ENCODE measurements at regions not wholly inside any gene's neighbourhood (a gene's known extent, or its start where the extent isn't known, plus 50 kb on each side); places are given as distances from the start of the nearest gene placed in this dataset.

DNA sequence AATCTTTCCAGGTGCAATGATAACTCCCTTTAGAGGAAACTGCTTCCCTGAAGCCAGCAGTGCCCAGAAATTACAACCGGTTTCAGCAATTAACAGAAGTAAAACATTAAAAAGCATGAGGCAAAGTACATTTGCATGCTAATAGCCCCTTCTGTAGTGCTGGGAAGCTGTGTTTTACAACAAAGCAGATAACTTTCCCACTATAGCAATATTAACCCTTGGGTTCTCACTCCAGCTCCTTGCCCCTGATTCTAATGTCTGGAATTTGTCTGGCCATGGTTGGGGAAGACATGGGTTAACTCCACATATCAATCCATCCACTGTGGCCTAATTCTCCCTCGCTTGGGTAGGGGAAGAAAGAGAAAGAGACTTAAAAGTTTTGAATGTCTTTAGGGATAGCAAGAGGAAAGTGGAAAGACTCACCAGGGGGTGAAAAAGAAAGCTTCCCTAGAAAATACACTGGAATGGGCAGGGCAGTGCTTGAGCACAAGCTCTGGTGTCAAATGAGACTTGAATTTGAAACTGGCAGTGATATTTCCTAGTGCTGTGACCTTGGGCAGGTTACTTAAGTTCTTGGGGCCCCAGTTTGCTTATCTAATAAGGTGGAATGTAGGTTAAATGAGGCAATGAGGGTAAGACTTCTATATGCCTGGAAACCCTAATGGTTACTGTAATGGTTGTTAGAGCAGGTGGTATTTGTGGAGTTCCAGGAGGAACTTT is 102.0 kb downstream of the SOX9 start:
- peaks cover 4% of the 10 kb centered on the region for H3K9me3 Mint-ChIP-seq
- no peak for ATAC-seq (ENCODE audit: low read depth)
- no peak for DNase-seq
- H3K27ac Mint-ChIP-seq = no peak overlapping the region
- no peaks in the 10 kb centered on the region for H3K4me1 Mint-ChIP-seq
- POLR2A ChIA-PET = no interaction called here
- H3K4me3 Mint-ChIP-seq = no peak overlapping the region
- no peaks in the 10 kb centered on the region for H3K36me3 Mint-ChIP-seq
- H3K27me3 Mint-ChIP-seq = peaks cover 25% of the 10 kb centered on the region

DNA sequence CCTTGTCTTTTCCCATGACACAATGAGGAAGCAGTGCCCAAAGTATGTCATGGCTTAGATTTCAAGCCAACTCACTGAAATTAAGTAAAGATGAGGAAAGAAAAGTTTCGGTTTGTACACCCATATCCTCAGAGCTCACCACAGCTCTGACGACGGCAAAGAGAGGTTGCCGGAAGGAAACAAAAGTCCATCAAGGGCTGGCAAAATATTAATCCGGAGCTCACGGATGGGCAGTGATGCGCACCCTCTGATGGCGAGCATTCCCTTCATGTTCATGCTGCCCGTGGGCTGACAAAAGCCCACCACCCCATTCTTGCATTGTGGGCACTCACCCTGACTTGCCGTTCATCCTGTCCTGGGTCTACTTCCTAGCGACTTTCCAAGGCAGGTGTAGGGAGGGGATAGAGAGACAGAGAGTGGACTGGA is 103.1 kb downstream of the SOX9 start:
- POLR2A ChIA-PET = no interaction called here
- H3K27me3 Mint-ChIP-seq = peaks cover 19% of the 10 kb centered on the region
- no peak for ATAC-seq (ENCODE audit: low read depth)
- no peak overlapping the region for H3K27ac Mint-ChIP-seq
- peaks cover 3% of the 10 kb centered on the region for H3K9me3 Mint-ChIP-seq
- H3K4me3 Mint-ChIP-seq = no peak overlapping the region
- no peak for DNase-seq
- no peaks in the 10 kb centered on the region for H3K4me1 Mint-ChIP-seq
- H3K36me3 Mint-ChIP-seq = no peaks in the 10 kb centered on the region

DNA sequence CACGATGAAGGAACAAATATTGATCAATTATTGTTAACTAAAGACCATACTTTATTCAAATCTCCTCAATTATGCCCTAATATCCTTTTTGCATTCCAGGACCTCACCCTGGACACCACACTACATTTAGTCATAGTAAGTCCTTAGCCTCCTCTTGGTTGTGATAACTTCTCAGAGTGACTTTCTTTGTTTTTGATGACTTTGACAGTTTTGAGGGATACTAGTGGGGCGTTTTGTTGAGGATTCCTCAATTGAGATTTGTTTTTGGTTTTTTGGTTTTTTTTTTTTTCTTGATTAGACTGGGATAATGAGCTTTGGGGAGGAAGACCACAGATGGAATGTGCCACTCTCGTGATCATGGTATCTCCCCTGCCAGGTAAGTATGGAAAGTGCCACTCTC is 105.5 kb downstream of the SOX9 start:
- no peak for ATAC-seq (ENCODE audit: low read depth)
- Mint-ChIP-seq H3K27ac (no peak overlapping the region), H3K4me3 (no peak overlapping the region), H3K4me1 (no peaks in the 10 kb centered on the region), H3K27me3 (no peaks in the 10 kb centered on the region), H3K9me3 (peaks cover 5% of the 10 kb centered on the region), H3K36me3 (no peaks in the 10 kb centered on the region)
- POLR2A ChIA-PET = no interaction called here
- DNase-seq = no peak

DNA sequence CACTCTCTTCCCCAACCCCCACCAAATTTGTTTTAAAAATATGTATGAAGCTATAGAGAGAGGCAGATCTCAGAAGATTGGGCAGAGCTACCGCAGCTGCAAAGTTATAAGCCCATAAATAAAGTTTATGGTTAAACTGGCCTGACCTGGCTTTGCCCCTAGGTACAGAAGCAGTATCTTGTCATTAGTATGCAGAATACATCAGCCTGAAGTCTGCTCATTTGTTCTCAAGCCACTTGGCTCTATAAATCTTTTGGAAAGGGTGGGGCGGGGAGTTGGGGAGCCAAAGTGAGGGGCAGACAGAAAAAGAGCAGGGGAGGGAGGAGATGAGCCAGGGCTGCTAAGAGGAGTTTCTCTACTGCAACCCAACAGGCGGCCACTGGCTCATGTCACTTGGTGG is 113.2 kb downstream of the SOX9 start:
- Mint-ChIP-seq H3K27me3 (no peaks in the 10 kb centered on the region), H3K9me3 (peaks cover 4% of the 10 kb centered on the region), H3K4me1 (no peaks in the 10 kb centered on the region), H3K27ac (no peak overlapping the region), H3K36me3 (no peaks in the 10 kb centered on the region), H3K4me3 (no peak overlapping the region)
- no peak for DNase-seq
- no peak for ATAC-seq (ENCODE audit: low read depth)
- POLR2A ChIA-PET = no interaction called here

DNA sequence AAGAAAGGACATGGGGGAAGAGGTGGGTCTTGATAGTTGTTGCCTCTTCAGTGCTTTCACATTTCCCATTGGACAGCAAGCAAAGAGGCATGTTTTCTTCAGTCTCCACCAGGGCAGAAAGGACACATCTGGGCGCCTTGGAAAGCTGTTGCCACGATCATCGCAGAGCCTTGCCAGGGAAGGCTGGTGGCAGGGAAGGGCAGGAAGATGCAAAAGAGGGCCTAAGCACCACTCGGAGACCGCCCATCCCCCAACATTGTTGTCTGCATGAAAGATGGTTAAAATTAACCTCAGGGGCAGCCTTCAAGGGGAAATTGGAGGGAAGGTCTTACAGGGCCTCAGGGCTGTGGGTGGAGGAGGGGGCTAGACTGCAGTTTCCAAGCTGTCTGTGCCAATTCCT is 114.2 kb downstream of the SOX9 start:
- peaks cover 6% of the 10 kb centered on the region for H3K9me3 Mint-ChIP-seq
- no peak overlapping the region for H3K4me3 Mint-ChIP-seq

DNA sequence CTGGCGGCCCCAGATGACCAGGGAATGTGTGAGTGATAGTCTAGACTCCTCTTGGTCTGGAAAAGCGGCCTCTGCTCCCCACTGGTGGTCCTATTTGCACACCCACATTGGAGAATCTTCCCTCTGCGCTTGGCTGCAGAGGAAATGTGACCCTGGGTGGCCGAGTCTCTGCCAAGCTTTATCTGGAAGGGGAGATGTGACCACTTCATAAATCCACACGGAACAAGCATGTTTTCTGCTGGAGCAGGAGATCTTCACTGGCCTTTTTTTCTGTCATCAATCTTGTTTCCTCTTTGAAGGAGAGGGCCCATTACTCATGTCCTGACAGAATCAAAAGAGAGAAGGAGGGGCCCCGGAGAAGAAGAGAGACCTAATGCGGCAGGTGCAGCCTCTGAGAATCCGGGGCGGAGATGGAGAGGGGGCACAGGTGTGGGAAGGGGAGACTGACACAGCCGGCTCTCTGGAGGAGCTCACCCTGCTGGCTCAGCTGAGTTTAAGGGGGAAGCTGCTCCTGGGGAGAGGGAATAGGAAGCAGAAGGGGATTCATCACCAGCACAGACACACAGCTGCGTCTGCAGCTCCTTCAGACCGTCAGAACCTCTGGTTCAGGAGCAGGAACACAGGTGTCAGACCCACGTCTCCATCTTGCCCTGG is 116.3 kb downstream of the SOX9 start:
- no peak for ATAC-seq (ENCODE audit: low read depth)
- no peak for DNase-seq
- Mint-ChIP-seq H3K4me3 (no peak overlapping the region), H3K27ac (no peak overlapping the region), H3K36me3 (no peaks in the 10 kb centered on the region), H3K27me3 (no peaks in the 10 kb centered on the region), H3K9me3 (peaks cover 8% of the 10 kb centered on the region), H3K4me1 (no peaks in the 10 kb centered on the region)
- POLR2A ChIA-PET = no interaction called here

More for the DNA sequence above, 114.2 kb downstream of the SOX9 start:
- Mint-ChIP-seq H3K36me3 (no peaks in the 10 kb centered on the region), H3K4me1 (no peaks in the 10 kb centered on the region), H3K27ac (no peak overlapping the region), H3K27me3 (no peaks in the 10 kb centered on the region)
- ATAC-seq (ENCODE audit: low read depth) (no peak), DNase-seq (no peak)
- POLR2A ChIA-PET = no interaction called here

DNA sequence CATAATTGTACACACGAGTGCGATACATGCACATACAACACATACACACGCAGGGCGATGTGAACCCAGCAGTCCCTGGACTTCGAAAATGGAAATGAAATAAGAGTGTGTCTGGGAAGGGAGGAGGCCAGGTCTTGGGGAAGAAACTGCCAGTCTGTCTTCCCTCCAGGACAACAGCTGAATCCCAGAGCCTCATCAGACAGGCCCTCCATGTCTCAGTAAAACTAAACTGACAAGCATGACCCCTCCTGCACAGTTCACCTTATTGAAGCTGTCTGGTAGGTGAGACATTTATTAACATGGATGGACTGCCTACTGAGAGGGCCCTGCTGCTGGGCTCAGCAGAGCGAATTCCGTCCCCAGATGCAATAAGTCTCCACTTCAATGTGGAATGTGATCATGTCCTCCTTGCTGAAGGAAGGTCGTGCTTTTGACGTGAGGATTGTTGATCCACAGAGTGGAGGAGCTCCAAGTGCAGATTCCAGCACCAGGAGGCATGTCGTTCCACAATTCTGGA is 117.4 kb downstream of the SOX9 start:
- no peaks in the 10 kb centered on the region for H3K27me3 Mint-ChIP-seq
- H3K9me3 Mint-ChIP-seq = peaks cover 8% of the 10 kb centered on the region
- DNase-seq (no peak), ATAC-seq (ENCODE audit: low read depth) (no peak)
- POLR2A ChIA-PET = no interaction called here
- H3K4me3 Mint-ChIP-seq = no peak overlapping the region
- H3K36me3 Mint-ChIP-seq = no peaks in the 10 kb centered on the region
- H3K27ac Mint-ChIP-seq = no peak overlapping the region
- H3K4me1 Mint-ChIP-seq = no peaks in the 10 kb centered on the region

DNA sequence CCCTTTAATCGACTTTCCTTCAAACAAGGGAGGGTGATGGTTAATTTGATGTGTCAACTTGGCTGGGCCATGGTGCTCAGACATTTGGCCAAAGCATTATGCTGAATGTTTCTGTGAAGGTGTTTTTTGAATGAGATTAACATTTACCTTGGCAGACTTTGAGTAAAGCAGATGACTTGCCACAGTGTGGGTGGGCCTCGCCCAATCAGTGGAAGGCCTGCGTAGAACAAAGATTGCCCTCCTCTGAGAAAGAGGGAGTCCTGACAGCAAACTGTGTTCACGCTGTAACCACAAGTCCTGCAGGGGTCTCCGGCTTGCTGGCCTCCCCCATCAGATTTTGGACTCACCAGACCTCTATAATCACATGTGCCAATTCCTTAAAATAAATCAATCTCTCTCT is 118.7 kb downstream of the SOX9 start:
- Mint-ChIP-seq H3K4me3 (no peak overlapping the region), H3K27ac (no peak overlapping the region), H3K4me1 (no peaks in the 10 kb centered on the region), H3K36me3 (no peaks in the 10 kb centered on the region), H3K9me3 (peaks cover 10% of the 10 kb centered on the region), H3K27me3 (no peaks in the 10 kb centered on the region)
- POLR2A ChIA-PET = no interaction called here
- no peak for ATAC-seq (ENCODE audit: low read depth)
- no peak for DNase-seq

DNA sequence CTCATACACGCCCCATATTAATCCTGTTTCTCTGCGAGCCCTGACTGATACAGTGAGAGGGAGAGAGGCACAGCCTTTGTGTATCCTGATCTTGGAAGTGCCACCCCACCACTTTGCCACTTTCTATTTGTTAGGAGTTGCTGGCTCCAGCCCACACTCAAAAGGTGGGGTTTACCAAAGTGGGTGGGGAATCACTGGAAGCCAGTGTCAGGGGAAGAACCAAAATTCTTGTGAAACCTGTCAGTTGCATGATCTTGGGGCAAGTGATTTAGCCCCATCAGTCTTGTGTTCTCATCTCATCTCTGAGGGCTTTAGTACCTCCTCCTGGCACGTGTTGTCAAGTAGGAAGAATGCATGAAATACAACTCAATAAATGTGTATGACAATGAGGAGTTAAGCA is 119.5 kb downstream of the SOX9 start:
- H3K36me3 Mint-ChIP-seq = no peaks in the 10 kb centered on the region
- ATAC-seq (ENCODE audit: low read depth) (no peak), DNase-seq (no peak)
- POLR2A ChIA-PET = no interaction called here
- H3K4me3 Mint-ChIP-seq = no peak overlapping the region
- H3K9me3 Mint-ChIP-seq = peaks cover 10% of the 10 kb centered on the region
- H3K27me3 Mint-ChIP-seq = no peaks in the 10 kb centered on the region
- H3K27ac Mint-ChIP-seq = no peak overlapping the region
- H3K4me1 Mint-ChIP-seq = no peaks in the 10 kb centered on the region

DNA sequence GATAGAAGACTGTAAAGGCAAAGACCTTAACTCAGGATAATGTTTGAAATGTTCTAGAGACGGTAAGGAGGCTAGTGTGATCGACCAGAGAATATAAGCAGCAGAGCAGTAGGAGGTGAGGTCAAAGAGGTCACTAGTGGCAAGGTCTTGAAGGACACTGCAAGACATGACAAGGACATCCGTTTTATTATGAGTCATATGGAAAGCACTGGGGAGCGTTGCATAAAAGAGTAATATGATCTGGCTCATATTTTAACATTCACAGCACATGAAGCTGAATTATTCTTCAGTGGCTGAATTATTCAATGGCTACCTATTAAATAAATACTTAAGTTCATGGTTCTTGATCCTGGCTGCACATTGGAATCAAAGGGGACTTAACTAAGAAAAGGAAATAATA is 123.7 kb downstream of the SOX9 start:
- H3K4me3 Mint-ChIP-seq = no peak overlapping the region

DNA sequence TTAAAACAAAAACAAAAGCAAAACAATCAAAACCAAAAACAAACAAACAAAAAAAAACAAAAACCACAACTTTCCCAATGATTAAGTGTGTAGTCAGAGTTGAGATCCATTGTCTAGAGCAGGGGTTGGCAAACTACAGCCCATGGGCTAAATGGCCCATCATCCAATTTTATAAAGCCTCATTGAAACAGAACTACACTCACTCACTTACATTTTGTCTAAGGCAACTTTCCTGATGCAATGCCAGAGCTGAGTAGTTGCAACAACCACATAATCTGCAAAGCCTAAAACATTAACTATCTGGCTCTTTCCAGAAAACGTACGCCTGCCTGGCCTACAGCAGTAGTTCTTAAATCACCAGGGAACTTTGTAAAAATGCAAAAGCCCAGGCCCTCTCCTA is 124.1 kb downstream of the SOX9 start:
- Mint-ChIP-seq H3K27me3 (no peaks in the 10 kb centered on the region), H3K36me3 (no peaks in the 10 kb centered on the region), H3K4me3 (no peak overlapping the region), H3K4me1 (no peaks in the 10 kb centered on the region), H3K9me3 (peaks cover 9% of the 10 kb centered on the region), H3K27ac (no peak overlapping the region)
- no peak for ATAC-seq (ENCODE audit: low read depth)
- no peak for DNase-seq
- POLR2A ChIA-PET = no interaction called here

More for the DNA sequence above, 123.7 kb downstream of the SOX9 start:
- no peak for ATAC-seq (ENCODE audit: low read depth)
- no peak overlapping the region for H3K27ac Mint-ChIP-seq
- no peaks in the 10 kb centered on the region for H3K27me3 Mint-ChIP-seq
- peaks cover 11% of the 10 kb centered on the region for H3K9me3 Mint-ChIP-seq
- no peak for DNase-seq
- POLR2A ChIA-PET = no interaction called here
- H3K4me1 Mint-ChIP-seq = no peaks in the 10 kb centered on the region
- no peaks in the 10 kb centered on the region for H3K36me3 Mint-ChIP-seq

DNA sequence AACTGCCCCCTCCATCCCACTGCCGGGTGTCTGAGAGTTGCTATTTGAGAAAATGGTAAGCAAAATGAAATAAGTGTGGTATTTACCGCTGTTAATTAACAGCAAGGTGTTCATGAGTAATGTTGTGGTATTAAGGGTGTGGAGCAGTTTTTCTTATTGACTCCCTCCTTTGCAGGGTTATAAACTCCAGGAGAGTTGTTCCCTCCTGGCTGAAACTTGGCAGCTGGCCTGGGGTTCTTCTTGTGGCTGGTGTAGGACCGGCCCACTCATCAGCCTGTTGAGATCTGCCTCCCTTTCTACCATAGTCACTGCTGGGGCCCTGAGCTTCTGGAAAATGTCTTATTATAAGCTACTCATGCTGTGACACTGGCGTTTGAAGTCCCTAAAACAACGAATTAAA is 128.6 kb downstream of the SOX9 start:
- Mint-ChIP-seq H3K4me1 (no peaks in the 10 kb centered on the region), H3K27ac (no peak overlapping the region), H3K36me3 (no peaks in the 10 kb centered on the region), H3K4me3 (no peak overlapping the region), H3K27me3 (no peaks in the 10 kb centered on the region), H3K9me3 (peaks cover 7% of the 10 kb centered on the region)
- ATAC-seq (ENCODE audit: low read depth) = no peak
- no peak for DNase-seq
- POLR2A ChIA-PET = no interaction called here

DNA sequence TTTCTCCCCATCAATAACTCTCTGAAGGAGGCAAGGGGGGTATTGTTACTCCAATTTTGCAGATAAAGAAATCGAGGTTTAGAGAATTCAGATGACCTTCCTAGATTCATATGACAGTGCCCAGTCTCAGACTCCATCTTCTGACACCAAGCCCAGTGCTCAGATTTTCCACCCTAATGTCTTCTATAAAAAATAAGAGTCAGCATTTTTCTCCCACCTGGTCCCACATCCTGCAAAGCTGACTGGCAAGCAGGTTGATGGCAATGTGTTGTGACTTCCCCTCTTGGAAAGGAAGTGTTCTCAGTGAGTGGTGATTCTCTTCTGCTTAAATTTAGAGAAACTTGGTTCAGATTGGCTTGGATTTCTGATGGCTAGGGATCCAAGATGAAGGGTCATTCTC is 129.4 kb downstream of the SOX9 start:
- POLR2A ChIA-PET = no interaction called here
- ATAC-seq (ENCODE audit: low read depth) (no peak), DNase-seq (no peak)
- Mint-ChIP-seq H3K27me3 (no peaks in the 10 kb centered on the region), H3K4me3 (no peak overlapping the region), H3K4me1 (no peaks in the 10 kb centered on the region), H3K36me3 (no peaks in the 10 kb centered on the region), H3K27ac (no peak overlapping the region), H3K9me3 (peaks cover 8% of the 10 kb centered on the region)

DNA sequence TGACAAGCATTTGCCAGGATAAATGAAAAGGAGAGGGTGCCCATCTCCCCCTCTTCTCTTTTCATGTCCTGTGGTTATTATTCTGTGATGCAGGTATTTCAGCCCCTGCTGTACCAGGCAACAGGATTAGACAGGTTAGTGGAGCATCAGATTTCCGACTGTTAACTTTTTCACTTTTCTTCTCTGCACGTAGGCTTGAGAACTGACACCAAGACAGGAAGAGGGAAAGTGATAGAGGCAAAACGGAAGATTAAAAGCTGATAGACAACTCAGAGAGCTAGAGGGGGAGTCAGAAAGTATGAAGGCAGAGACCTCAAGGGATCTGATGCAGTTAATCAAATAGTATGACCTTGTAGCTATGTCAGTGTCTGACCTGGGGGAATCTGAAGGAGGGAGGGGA is 132.8 kb downstream of the SOX9 start:
- Mint-ChIP-seq H3K27ac (no peak overlapping the region), H3K27me3 (no peaks in the 10 kb centered on the region), H3K4me1 (no peaks in the 10 kb centered on the region), H3K4me3 (no peak overlapping the region), H3K9me3 (peaks cover 8% of the 10 kb centered on the region), H3K36me3 (no peaks in the 10 kb centered on the region)
- POLR2A ChIA-PET = no interaction called here
- no peak for DNase-seq
- no peak for ATAC-seq (ENCODE audit: low read depth)
